Panc1 (cell line): ENCODE measurements at regions not wholly inside any gene's neighbourhood (a gene's known extent, or its start where the extent isn't known, plus 50 kb on each side); places are given as distances from the start of the nearest gene placed in this dataset.

Experiments used
- CTCF ChIP-seq: fragments of 450-650 bp; IDR thresholded peaks from 2 replicates; pipeline ENCODE4 v1.5.1; 2017; ENCODE audit warnings: mild to moderate bottlenecking
- POLR2AphosphoS5 ChIP-seq: IDR thresholded peaks from 2 replicates; pipeline ENCODE4 v1.6.1; 2012; ENCODE audit warnings: mild to moderate bottlenecking, low read depth, low read length, moderate library complexity
- TCF7L2 ChIP-seq: IDR thresholded peaks from 2 replicates; pipeline ENCODE4 v1.6.1; 2011; ENCODE audit warnings: mild to moderate bottlenecking, low read depth, low read length, inconsistent platforms

GRCh38 chr14:49464885-49465284 is 121.3 kb downstream of the RPS29 start:
- peak; percentile 33 for TF ChIP-seq CTCF
- TF ChIP-seq POLR2AphosphoS5: no peak
- no peak for TF ChIP-seq TCF7L2
